Activated T-cell treated with anti-CD3 and anti-CD28 coated beads, Interleukin-2, amount 50 U/mL, for 4 hours (primary cell): ENCODE measurements at regions not wholly inside any gene's neighbourhood (a gene's known extent, or its start where the extent isn't known, plus 50 kb on each side); places are given as distances from the start of the nearest gene placed in this dataset.
"Not testable (repeated sequence)": the region's sequence is repeated elsewhere in the genome, so short reads cannot be mapped to it uniquely, and the experiment has no call there.

Experiments
- ATAC-seq, 2 donors: fragments of 200-7000 bp; cut with Tn5 transposase; one replicate each; pipeline ENCODE4 v1.10.0; 2021
- DNase-seq: peaks from one replicate; pipeline ENCODE4 v3.0.0-alpha.2; 2020
- H3K27me3 Mint-ChIP-seq: one replicate; pipeline ENCODE4 v1.8.0; 2021; ENCODE audit warnings: low read depth, mixed read lengths
- H3K36me3 Mint-ChIP-seq: one replicate; pipeline ENCODE4 v1.8.0; 2022; ENCODE audit warnings: mixed read lengths; ENCODE audit not compliant: insufficient read depth
- H3K4me1 Mint-ChIP-seq: one replicate; pipeline ENCODE4 v1.8.0; 2021; ENCODE audit warnings: low read depth, mixed read lengths
- H3K4me3 Mint-ChIP-seq: one replicate; pipeline ENCODE4 v1.8.0; 2021; ENCODE audit warnings: mild to moderate bottlenecking, moderate library complexity, mixed read lengths
- H3K9me3 Mint-ChIP-seq: one replicate; pipeline ENCODE4 v1.8.0; 2021; ENCODE audit warnings: mixed read lengths

DNA sequence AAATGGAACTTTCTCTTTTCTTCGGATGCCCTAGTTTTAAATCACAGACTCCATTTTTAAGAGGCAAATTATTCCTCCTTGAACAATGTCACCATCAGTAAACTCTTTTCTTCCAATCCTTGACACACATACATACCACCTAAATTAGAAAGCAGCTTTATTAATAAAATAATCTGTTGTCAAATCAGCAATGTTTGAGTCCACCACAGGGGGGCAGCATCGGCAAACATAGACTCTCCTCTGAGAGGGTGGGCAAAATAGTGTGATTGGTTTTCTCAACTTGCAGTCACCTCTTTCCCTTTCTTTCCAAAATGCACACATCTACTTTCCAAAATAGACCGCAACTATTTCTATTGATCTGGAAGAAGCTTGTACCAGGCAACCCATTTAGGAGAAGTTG is 438.4 kb upstream of the OR4E1 start:
- ATAC-seq (no peak), DNase-seq (peak; percentile 50)
- H3K27me3 Mint-ChIP-seq = peaks cover 1% of the 10 kb centered on the region
- H3K36me3 Mint-ChIP-seq = no peaks in the 10 kb centered on the region
- peak overlapping the region; percentile 79 for H3K4me3 Mint-ChIP-seq
- peaks cover 9% of the 10 kb centered on the region for H3K4me1 Mint-ChIP-seq
- H3K9me3 Mint-ChIP-seq = no peaks in the 10 kb centered on the region

DNA sequence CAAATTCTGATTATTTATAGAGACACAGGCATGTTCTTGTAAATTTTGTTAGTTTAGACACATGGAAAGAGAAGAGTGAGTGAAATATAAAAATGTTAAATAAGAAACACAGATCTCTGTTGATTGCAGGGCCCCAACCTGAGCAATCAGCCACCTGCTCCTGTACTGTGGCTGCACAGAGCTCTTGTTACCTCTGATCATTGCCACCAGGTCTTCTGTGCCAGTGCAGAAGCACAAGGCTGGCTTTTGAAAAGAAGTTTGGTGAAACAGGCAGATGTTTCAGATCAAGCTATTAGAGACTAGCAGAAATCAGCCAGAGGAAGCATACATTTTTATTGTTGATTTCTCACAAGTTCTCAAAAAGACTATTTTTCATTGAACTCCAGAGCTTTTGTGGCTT is 434.1 kb upstream of the OR4E1 start:
- Mint-ChIP-seq H3K36me3 (no peaks in the 10 kb centered on the region), H3K4me3 (no peak overlapping the region)
- peak in 1 of 2 donors; percentile 28 for ATAC-seq

DNA sequence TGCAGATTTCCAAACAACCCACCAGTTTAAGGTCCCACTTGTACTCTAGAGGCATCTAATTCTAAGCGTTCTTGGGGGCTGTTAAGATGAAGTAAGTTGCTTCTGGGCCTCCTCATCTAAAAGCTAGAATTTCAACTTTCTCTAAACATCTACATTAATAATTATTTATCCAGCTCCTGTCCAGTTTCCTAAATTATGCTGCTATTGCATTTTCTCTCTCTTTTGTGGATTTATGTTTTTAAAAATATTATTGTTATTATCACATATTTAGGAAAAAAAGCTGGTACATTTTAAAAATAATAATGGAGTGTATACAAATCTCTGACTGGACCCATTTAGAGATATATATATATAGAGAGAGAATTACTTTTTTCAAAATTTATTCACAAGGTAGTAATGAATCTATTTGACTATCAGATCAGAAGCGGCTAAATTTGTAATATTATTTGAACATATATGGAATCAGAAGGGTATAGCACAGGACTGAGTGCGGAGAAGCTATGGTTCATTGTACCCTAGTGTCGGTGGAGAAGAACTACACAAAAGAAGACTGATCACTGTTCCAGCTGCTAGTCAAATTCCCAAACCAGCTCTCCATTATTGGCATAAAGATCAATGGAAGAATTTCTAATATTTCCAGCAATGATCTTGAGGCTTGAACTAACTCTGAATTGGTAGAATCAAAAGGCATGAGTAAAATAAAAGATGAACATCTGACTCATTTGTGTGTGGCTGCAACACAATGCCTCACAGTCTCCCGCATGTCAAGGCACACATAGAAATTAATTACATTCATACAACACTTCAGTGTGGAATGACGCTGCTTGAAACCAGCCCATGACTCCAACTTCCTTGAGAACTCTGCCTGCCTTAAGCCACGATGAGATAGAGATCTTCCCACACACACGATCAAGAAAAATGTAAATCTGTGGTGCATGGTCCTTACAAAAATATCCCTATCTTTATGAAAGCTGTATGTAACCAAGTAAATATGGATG is 433.4 kb upstream of the OR4E1 start:
- DNase-seq (no peak), ATAC-seq (peak; percentile 68 to 69)
- H3K4me3 Mint-ChIP-seq = no peak overlapping the region
- H3K36me3 Mint-ChIP-seq = no peaks in the 10 kb centered on the region
- H3K9me3 Mint-ChIP-seq = no peaks in the 10 kb centered on the region
- H3K4me1 Mint-ChIP-seq = peaks cover 5% of the 10 kb centered on the region
- no peaks in the 10 kb centered on the region for H3K27me3 Mint-ChIP-seq

More for the DNA sequence above, 434.1 kb upstream of the OR4E1 start:
- Mint-ChIP-seq H3K9me3 (no peaks in the 10 kb centered on the region), H3K27me3 (no peaks in the 10 kb centered on the region), H3K4me1 (peaks cover 9% of the 10 kb centered on the region)
- no peak for DNase-seq

DNA sequence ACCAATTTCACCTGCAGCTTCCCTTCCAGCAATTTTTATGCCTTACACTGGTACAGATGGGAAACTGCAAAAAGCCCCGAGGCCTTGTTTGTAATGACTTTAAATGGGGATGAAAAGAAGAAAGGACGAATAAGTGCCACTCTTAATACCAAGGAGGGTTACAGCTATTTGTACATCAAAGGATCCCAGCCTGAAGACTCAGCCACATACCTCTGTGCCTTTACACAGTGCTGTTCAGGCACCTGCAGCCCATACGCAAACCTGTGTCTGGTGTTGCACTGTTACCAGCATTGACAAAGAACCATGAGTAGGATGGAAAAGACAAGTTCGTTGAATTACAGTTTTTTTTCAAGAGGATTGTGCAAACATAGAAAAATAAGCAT is 432.0 kb upstream of the OR4E1 start:
- DNase-seq (no peak), ATAC-seq (no peak)
- Mint-ChIP-seq H3K9me3 (no peaks in the 10 kb centered on the region), H3K4me3 (peak overlapping the region; percentile 31), H3K4me1 (peaks cover 5% of the 10 kb centered on the region), H3K36me3 (no peaks in the 10 kb centered on the region), H3K27me3 (no peaks in the 10 kb centered on the region)

DNA sequence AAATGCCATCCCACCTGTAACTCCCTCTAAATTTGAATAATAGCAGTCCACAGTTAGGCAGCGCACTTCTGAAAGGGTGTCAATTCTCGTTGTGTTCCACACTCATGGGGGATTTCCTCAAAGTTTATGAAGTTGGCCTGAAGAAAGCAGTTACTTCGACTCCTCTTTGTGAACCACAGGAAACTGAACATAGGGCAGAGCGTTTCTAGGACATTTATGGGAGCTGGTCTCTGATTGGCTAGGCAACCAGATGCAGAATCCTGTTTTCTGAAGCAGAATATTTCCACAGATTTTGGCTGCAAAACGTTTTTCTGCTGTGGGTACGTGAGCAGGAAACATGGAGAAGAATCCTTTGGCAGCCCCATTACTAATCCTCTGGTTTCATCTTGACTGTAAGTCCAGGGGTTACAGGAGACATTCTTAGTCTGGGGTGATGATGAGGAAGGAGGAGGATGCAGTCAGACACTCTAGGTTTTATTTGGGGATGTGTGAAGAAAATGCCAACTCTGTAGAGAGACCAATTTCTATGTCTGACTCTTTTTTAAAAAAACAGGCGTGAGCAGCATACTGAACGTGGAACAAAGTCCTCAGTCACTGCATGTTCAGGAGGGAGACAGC is 431.5 kb upstream of the OR4E1 start:
- Mint-ChIP-seq H3K9me3 (no peaks in the 10 kb centered on the region), H3K4me3 (peak overlapping the region; percentile 31), H3K36me3 (no peaks in the 10 kb centered on the region), H3K27me3 (no peaks in the 10 kb centered on the region), H3K4me1 (peaks cover 5% of the 10 kb centered on the region)
- ATAC-seq = peak in 1 of 2 donors; percentile 35
- DNase-seq = no peak

DNA sequence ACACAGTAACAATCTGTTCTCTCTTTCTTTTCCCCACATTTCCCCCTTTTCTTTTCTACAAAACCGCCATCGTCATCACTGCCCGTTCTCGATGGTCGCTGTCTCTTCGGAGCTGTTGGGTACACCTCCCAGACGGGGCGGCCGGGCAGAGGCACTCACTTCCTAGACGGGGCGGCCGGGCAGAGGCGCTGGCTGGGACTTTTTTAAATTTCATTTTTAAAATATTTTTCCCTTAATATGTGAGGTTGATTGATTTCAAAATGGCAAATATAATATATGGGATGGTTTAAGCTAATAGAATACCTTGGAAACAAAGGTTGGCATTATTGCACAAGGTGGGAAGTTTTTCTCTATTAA is 427.1 kb upstream of the OR4E1 start:
- not testable (repeated sequence) for DNase-seq

DNA sequence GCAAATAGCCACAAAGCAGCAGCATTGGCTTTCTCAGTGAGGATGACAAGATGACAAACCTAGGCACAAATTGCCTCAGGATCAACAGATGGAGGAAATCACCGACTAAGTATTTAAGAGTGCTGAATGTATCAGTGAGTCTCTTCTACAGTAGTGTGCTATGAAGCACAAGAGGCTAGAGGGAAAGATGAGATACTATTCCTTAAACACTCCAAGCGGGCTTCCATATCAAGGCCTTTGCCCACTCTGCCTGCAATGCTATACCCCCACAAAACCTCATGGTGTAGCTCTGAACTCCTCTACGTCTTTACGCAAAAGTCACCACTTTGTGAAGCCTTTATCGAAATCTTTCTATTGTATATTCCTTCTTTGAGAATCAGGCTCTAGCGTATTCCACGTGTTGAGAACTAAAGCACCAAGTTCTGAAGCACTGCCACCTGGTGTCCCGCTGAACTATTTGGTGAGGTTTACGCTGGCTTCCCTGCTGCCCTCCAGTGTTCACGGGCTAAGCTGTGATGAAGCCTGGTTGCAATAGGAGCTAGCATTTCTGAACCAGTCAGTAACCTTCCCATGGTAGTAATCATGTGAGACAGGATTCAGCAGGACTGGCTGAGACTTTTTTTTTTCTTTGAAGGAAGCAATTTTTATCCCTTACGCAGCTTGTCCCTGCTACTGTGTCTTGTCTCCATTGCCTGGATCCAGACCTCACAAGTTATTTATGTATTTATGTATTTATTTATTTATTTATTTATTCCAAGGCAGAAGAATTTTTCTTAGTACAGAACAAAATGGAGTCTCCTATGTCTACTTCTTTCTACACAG is 426.5 kb upstream of the OR4E1 start:
- Mint-ChIP-seq H3K36me3 (no peaks in the 10 kb centered on the region), H3K4me1 (peaks cover 34% of the 10 kb centered on the region), H3K4me3 (no peak overlapping the region), H3K27me3 (no peaks in the 10 kb centered on the region), H3K9me3 (no peaks in the 10 kb centered on the region)
- DNase-seq (peak; percentile 43), ATAC-seq (peak; percentile 66 to 82)

More for the DNA sequence above, 427.1 kb upstream of the OR4E1 start:
- not testable (repeated sequence) for H3K4me3 Mint-ChIP-seq, H3K27me3 Mint-ChIP-seq, H3K9me3 Mint-ChIP-seq, H3K36me3 Mint-ChIP-seq, ATAC-seq
- H3K4me1 Mint-ChIP-seq = peaks cover 33% of the 10 kb centered on the region

DNA sequence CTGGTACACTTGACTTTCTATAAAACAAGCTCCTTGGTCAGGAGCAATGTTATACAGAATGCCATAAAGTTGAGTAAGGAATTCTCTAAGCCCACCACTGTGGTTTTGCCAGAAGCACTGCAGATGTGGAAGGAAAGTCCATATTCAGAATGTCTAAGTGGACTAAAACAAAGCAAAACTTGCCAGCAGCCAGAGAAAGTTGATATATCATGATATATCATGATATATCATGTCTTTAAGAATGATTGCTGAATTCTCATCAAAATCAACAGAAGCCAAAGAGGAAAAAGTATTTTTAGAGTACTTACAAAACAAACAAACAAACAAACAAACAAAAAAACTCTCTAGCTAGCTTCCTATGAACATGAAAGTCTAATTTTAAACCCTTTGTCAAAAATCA is 424.8 kb upstream of the OR4E1 start:
- DNase-seq (no peak), ATAC-seq (no peak)
- Mint-ChIP-seq H3K4me1 (peaks cover 34% of the 10 kb centered on the region), H3K36me3 (no peaks in the 10 kb centered on the region), H3K9me3 (no peaks in the 10 kb centered on the region), H3K4me3 (no peak overlapping the region), H3K27me3 (no peaks in the 10 kb centered on the region)

DNA sequence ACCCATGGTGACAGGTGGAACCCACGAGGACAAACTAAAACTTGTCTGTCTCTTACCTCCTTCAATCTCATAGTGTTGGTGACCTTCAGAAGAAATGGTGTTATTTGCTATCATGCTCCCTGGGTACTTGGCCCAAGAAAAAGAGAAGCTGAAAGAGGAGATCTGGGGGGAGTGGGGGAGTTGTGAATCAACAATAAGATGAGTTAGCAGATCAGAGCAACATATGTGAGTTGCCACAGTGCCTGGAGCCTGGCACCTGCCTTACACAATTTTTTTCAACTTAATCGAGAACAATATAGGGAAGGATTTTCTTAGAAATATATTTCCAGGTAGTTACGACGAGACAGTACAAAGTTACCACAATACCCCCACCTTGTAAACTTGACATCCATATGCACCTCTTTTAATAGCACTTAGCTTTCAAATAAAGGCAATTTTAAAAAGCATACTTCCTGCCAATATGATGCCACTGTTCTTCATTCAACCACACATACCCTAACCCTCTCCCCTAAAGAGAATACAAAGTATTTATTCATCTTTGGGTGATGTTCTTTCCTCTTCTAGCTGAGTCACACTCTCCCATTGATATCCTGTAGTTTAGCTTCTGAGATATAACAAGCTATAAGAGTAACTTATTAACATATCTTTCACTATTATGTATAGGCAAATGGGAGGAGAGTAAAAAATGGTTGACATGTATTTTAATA is 424.1 kb upstream of the OR4E1 start:
- DNase-seq (no peak), ATAC-seq (peak; percentile 49 to 59)
- H3K27me3 Mint-ChIP-seq = no peaks in the 10 kb centered on the region
- H3K9me3 Mint-ChIP-seq = no peaks in the 10 kb centered on the region
- H3K4me3 Mint-ChIP-seq = peak overlapping the region; percentile 9
- H3K36me3 Mint-ChIP-seq = no peaks in the 10 kb centered on the region
- H3K4me1 Mint-ChIP-seq = peaks cover 34% of the 10 kb centered on the region

DNA sequence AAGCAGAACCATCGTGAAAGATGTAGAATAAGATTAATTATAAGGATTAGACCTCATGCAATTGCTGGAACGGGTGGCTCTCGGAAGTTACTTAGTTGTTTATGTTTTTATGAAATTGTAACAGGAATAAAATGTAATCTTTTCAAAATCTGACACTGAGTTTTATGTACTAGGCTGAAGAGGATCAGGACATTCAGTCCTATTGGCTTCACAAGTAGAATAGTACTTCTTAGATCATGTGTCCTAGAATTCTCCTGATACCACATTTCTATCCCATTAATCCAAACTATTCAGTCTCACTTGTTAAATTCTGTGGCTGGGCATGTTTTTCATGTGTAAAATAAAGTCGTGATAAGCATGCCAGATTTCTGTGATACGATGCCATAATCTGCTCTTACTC is 423.5 kb upstream of the OR4E1 start:
- Mint-ChIP-seq H3K4me1 (peaks cover 34% of the 10 kb centered on the region), H3K4me3 (peak overlapping the region; percentile 55), H3K9me3 (no peaks in the 10 kb centered on the region), H3K27me3 (no peaks in the 10 kb centered on the region), H3K36me3 (no peaks in the 10 kb centered on the region)
- DNase-seq (no peak), ATAC-seq (no peak)

DNA sequence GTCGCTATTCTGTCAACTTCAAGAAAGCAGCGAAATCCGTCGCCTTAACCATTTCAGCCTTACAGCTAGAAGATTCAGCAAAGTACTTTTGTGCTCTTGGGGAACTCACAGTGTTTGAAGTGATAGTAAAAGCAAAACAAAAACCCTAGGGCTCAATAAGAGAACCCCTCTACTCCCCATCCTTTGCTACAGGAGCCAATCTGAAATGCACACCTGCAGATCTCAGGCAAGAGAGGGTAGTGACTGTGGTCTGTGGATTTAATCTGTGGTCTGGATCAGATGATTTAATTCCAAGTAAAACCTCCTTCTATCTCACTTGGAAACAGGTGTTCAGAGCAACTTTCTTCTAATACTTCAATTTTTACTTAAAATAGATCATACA is 422.9 kb upstream of the OR4E1 start:
- Mint-ChIP-seq H3K27me3 (no peaks in the 10 kb centered on the region), H3K36me3 (no peaks in the 10 kb centered on the region), H3K4me3 (peak overlapping the region; percentile 55), H3K9me3 (no peaks in the 10 kb centered on the region), H3K4me1 (peaks cover 34% of the 10 kb centered on the region)
- ATAC-seq (peak; percentile 23 to 47), DNase-seq (no peak)

DNA sequence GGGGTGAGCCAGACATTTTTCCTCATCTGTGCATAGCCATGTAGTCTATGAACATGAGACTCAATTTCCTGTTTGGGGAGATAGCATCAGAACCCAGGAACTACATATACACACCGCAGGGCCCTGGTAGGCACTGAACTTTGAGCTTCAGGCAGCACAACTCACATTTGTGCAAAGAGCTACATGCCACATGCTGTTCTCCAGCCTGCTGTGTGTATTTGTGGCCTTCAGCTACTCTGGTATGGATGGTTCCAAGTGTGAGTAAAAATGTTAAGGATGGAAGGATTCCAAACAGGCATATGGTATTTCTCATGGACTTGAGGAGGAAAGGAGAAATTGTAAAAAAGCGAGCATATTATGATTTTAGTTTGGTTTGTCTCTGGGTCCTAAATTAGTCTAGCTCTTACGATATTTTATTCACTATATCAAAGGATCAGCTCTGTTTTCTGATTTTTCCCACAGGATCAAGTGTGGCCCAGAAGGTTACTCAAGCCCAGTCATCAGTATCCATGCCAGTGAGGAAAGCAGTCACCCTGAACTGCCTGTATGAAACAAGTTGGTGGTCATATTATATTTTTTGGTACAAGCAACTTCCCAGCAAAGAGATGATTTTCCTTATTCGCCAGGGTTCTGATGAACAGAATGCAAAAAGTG is 422.4 kb upstream of the OR4E1 start:
- Mint-ChIP-seq H3K36me3 (no peaks in the 10 kb centered on the region), H3K4me3 (peak overlapping the region; percentile 55), H3K27me3 (no peaks in the 10 kb centered on the region), H3K9me3 (no peaks in the 10 kb centered on the region), H3K4me1 (peaks cover 34% of the 10 kb centered on the region)
- ATAC-seq (peak; percentile 46 to 53), DNase-seq (no peak)

DNA sequence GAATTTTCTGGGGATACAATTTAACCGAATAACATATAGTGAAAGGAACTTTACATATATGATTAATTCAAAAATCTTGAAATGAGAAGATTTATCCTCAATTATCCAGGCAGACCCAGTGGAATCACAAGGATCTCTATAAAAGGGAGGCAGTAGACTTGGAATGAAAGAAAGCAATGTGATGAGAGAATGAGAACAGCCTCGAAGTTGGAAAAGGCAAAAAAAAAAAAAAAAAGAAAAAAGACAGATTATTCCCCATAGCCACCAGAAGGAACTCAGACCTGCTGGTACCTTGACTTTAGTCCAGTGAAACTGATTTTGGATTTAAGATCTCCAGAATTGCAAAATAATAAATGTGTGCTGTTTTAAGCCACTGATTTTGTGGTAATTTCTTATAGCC is 416.3 kb upstream of the OR4E1 start:
- no peak for DNase-seq
- Mint-ChIP-seq H3K4me3 (no peak overlapping the region), H3K9me3 (no peaks in the 10 kb centered on the region), H3K27me3 (no peaks in the 10 kb centered on the region), H3K4me1 (peaks cover 6% of the 10 kb centered on the region), H3K36me3 (no peaks in the 10 kb centered on the region)
- no peak for ATAC-seq
